HepG2 (cell line): ENCODE measurements at regions not wholly inside any gene's neighbourhood (a gene's known extent, or its start where the extent isn't known, plus 50 kb on each side); places are given as distances from the start of the nearest gene placed in this dataset.

Source experiments
- ATAC-seq: fragments of 200-7000 bp; cut with Tn5 transposase; 3 replicates; pipeline ENCODE4 v1.9.1; 2020; ENCODE audit warnings: mild to moderate bottlenecking, moderate library complexity
- BruUV-seq: library from RNA; stranded (reverse); fragments of 400-500 nt; replicated peaks from 2 replicates; lab custom pipeline; 2021; lab: Mats Ljungman, UMichigan
- CTCF ChIA-PET: fragments of 300-600 bp; formaldehyde crosslinking; extraction: SDS; loops from one replicate; lab custom pipeline; 2021; ENCODE audit warnings: low total read pairs, inconsistent platforms, low intra/inter-chr PET ratio; lab: Yijun Ruan, JAX
- POLR2A ChIA-PET: fragments of 350-600 bp; sonication (Branson Sonifier 250); formaldehyde crosslinking; loops from one replicate; lab custom pipeline; 2020; ENCODE audit warnings: antibody characterized with exemption, inconsistent platforms; lab: Yijun Ruan, JAX
- DNase-seq: peaks from one replicate; pipeline ENCODE4 v3.0.0-alpha.2; 2015; ENCODE audit warnings: low spot score
- FAIRE-seq: peaks from 3 replicates; lab custom pipeline; 2011; peaks lifted over from hg19 to GRCh38; lab: Jason Lieb, UNC
- H2AFZ ChIP-seq: one replicate; pipeline ENCODE4 v1.6.1; 2011; ENCODE audit warnings: low read length, inconsistent platforms
- H3K27ac ChIP-seq: fragments of 300-600 bp; 3 replicates; pipeline ENCODE4 v1.8.0; 2011; ENCODE audit warnings: mixed run types, mild to moderate bottlenecking, mixed read lengths, low read length, inconsistent platforms; ENCODE audit not compliant: insufficient read depth; ENCODE audit errors: extremely low read length
- H3K27me3 ChIP-seq, 2 experiments: fragments of 200-600 bp in 1 of 2; 2 replicates in 1 of 2; 3 replicates in 1 of 2; pipeline versions ENCODE4 v1.6.0 to v1.8.0; 2011; ENCODE audit warnings: low read length in 2 of 2, mild to moderate bottlenecking in 2 of 2, moderate library complexity in 2 of 2, inconsistent platforms in 1 of 2; ENCODE audit not compliant: insufficient read depth in 2 of 2, control insufficient read depth in 1 of 2
- H3K36me3 ChIP-seq, 2 experiments: fragments of 200-600 bp in 1 of 2; replicated peaks in 1 of 2; 2 replicates in 1 of 2; 3 replicates in 1 of 2; pipeline versions ENCODE4 v1.5.1 to v1.8.0; 2011; ENCODE audit warnings: low read length in 2 of 2, inconsistent platforms in 1 of 2; ENCODE audit not compliant: insufficient read depth in 2 of 2, control insufficient read depth in 1 of 2
- H3K4me1 ChIP-seq: 2 replicates; pipeline ENCODE4 v1.5.1; 2012; ENCODE audit warnings: low read length, inconsistent platforms; ENCODE audit not compliant: insufficient read depth
- H3K4me2 ChIP-seq: 2 replicates; pipeline ENCODE4 v1.6.0; 2011; ENCODE audit warnings: low read depth, low read length, inconsistent platforms
- H3K4me3 ChIP-seq, 3 experiments: fragments of 200-600 bp in 1 of 3; sonication (generic), shearing (Covaris generic) in 1 of 3; replicated peaks in 1 of 3; 2 replicates each; pipeline ENCODE4 v1.5.1; 2011 to 2016; ENCODE audit warnings: low read length in 3 of 3, inconsistent platforms in 2 of 3, low read depth in 2 of 3, mild to moderate bottlenecking in 2 of 3, control low read depth in 1 of 3, mixed read lengths in 1 of 3; ENCODE audit not compliant: insufficient read depth in 1 of 3
- H3K79me2 ChIP-seq: one replicate; pipeline ENCODE4 v1.6.1; 2011; ENCODE audit warnings: low read length, inconsistent platforms; ENCODE audit not compliant: insufficient read depth
- H3K9ac ChIP-seq: 2 replicates; pipeline ENCODE4 v1.6.0; 2011; ENCODE audit warnings: mild to moderate bottlenecking, low read depth, low read length, inconsistent platforms; ENCODE audit not compliant: insufficient read depth
- H3K9me3 ChIP-seq: 2 replicates; pipeline ENCODE4 v1.5.1; 2012; ENCODE audit warnings: mild to moderate bottlenecking, low read length
- H4K20me1 ChIP-seq: 2 replicates; pipeline ENCODE4 v1.6.0; 2011; ENCODE audit warnings: inconsistent platforms, mild to moderate bottlenecking, low read length, moderate library complexity; ENCODE audit not compliant: insufficient read depth
- ERF ChIP-seq: IDR thresholded peaks from 2 replicates; pipeline ENCODE4 v1.6.1; 2018; ENCODE audit warnings: missing biosample characterization, missing genetic modification reagents
- HNRNPLL ChIP-seq: fragments of 200-400 bp; formaldehyde crosslinking; IDR thresholded peaks from 2 replicates; pipeline ENCODE4 v1.6.1; 2017; ENCODE audit warnings: mild to moderate bottlenecking, low read depth, low read length; ENCODE audit not compliant: poor library complexity, severe bottlenecking
- KDM1A ChIP-seq: IDR thresholded peaks from 2 replicates; pipeline ENCODE4 v1.6.1; 2016; ENCODE audit warnings: missing compliant biosample characterization
- MTA1 ChIP-seq: sonication (generic); formaldehyde crosslinking; IDR thresholded peaks from 2 replicates; pipeline ENCODE4 v1.4.0; 2020; ENCODE audit warnings: missing genetic modification reagents, mild to moderate bottlenecking, borderline replicate concordance
- MYNN ChIP-seq: sonication (generic); formaldehyde crosslinking; IDR thresholded peaks from 2 replicates; pipeline ENCODE4 v1.4.0; 2020; ENCODE audit warnings: mild to moderate bottlenecking, low read depth, missing genetic modification reagents
- NR2F6 ChIP-seq, 2 experiments: IDR thresholded peaks; 2 replicates each; pipeline ENCODE4 v1.6.1; 2016; ENCODE audit warnings: antibody characterized with exemption in 1 of 2, mild to moderate bottlenecking in 1 of 2
- SIN3B ChIP-seq: fragments of 150-350 bp; IDR thresholded peaks from 2 replicates; pipeline ENCODE4 v1.6.1; 2014; ENCODE audit warnings: low read length
- SP140L ChIP-seq: sonication (generic); formaldehyde crosslinking; IDR thresholded peaks from 2 replicates; pipeline ENCODE4 v1.4.0; 2020; ENCODE audit warnings: missing genetic modification reagents, borderline replicate concordance
- USF2 ChIP-seq, 2 experiments: sonication (generic) in 1 of 2; formaldehyde crosslinking in 1 of 2; IDR thresholded peaks; 2 replicates each; pipeline versions ENCODE4 v1.5.1 to v1.6.1; 2011 to 2020; ENCODE audit warnings: borderline replicate concordance in 1 of 2, low read depth in 1 of 2, low read length in 1 of 2, mild to moderate bottlenecking in 1 of 2, missing genetic modification reagents in 1 of 2, moderate library complexity in 1 of 2
- ZNF562 ChIP-seq: sonication (generic); formaldehyde crosslinking; IDR thresholded peaks from 2 replicates; pipeline ENCODE4 v1.8.0; 2022; ENCODE audit warnings: missing genetic modification reagents, borderline replicate concordance
- ZNF644 ChIP-seq: IDR thresholded peaks from 2 replicates; pipeline ENCODE4 v1.6.1; 2016; ENCODE audit warnings: low read depth
- WGBS: methylation state at CpG from one replicate; pipeline ENCODE4 v1.1.6; 2017; ENCODE audit warnings: low lambda C conversion rate; 5-methylcytosine and 5-hydroxymethylcytosine counted together
- in situ Hi-C: cut with HindIII; loops from 2 replicates; pipeline ENCODE4 v1.10.0; 2017; ENCODE audit warnings: low pct_unique_long_range_greater_than_20kb; ENCODE audit not compliant: extremely low pct_ligation_motif_present
- intact Hi-C: fragments of 100-400 bp; cut with micrococcal nuclease; formaldehyde crosslinking; loops from one replicate; pipeline ENCODE4 v1.10.0; 2022; ENCODE audit not compliant: unreplicated experiment
- TF ChIP-seq, protein P1 (sequence below): sonication (generic); formaldehyde crosslinking; IDR thresholded peaks from 2 replicates; pipeline ENCODE4 v1.5.0; 2020; ENCODE audit warnings: missing genetic modification reagents
- TF ChIP-seq, protein P2 (sequence below): sonication (generic); formaldehyde crosslinking; IDR thresholded peaks from 2 replicates; pipeline ENCODE4 v1.4.0; 2020; ENCODE audit warnings: missing genetic modification reagents, borderline replicate concordance

- WGBS: 0% methylated on average over 1 of the region's 1 CpG
- H3K4me3 ChIP-seq: no peak overlapping the region
- no peak for ATAC-seq
- no peak overlapping the region for H2AFZ ChIP-seq
- H3K4me2 ChIP-seq: no peak overlapping the region
- H4K20me1 ChIP-seq: no peaks in the 10 kb centered on the region
- no peaks in the 10 kb centered on the region for H3K36me3 ChIP-seq
- no peak overlapping the region for H3K9ac ChIP-seq
- TF ChIP-seq KDM1A (CRISPR knock-in tag) (no peak), ERF (CRISPR knock-in tag) (no peak), ZNF562 (CRISPR knock-in tag) (no peak), HNRNPLL (no peak), SIN3B (no peak), MYNN (CRISPR knock-in tag) (no peak), USF2 (IDR thresholded peaks at IDR 0.05; ENCODE audit: low read depth, low read length) (no peak), USF2 (CRISPR knock-in tag; IDR thresholded peaks at IDR 0.05; ENCODE audit: borderline replicate concordance) (no peak), ZNF644 (CRISPR knock-in tag) (no peak), MTA1 (CRISPR knock-in tag) (no peak), SP140L (CRISPR knock-in tag) (no peak), NR2F6 (IDR thresholded peaks at IDR 0.05) (no peak), NR2F6 (CRISPR knock-in tag; IDR thresholded peaks at IDR 0.05) (no peak)
- TF ChIP-seq, protein P1, sequence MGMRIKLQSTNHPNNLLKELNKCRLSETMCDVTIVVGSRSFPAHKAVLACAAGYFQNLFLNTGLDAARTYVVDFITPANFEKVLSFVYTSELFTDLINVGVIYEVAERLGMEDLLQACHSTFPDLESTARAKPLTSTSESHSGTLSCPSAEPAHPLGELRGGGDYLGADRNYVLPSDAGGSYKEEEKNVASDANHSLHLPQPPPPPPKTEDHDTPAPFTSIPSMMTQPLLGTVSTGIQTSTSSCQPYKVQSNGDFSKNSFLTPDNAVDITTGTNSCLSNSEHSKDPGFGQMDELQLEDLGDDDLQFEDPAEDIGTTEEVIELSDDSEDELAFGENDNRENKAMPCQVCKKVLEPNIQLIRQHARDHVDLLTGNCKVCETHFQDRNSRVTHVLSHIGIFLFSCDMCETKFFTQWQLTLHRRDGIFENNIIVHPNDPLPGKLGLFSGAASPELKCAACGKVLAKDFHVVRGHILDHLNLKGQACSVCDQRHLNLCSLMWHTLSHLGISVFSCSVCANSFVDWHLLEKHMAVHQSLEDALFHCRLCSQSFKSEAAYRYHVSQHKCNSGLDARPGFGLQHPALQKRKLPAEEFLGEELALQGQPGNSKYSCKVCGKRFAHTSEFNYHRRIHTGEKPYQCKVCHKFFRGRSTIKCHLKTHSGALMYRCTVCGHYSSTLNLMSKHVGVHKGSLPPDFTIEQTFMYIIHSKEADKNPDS (CRISPR knock-in tag): no peak
- TF ChIP-seq, protein P2, sequence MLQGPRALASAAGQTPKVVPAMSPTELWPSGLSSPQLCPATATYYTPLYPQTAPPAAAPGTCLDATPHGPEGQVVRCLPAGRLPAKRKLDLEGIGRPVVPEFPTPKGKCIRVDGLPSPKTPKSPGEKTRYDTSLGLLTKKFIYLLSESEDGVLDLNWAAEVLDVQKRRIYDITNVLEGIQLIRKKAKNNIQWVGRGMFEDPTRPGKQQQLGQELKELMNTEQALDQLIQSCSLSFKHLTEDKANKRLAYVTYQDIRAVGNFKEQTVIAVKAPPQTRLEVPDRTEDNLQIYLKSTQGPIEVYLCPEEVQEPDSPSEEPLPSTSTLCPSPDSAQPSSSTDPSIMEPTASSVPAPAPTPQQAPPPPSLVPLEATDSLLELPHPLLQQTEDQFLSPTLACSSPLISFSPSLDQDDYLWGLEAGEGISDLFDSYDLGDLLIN (CRISPR knock-in tag): no peak
- CTCF ChIA-PET: no interaction called here
- no peaks in the 10 kb centered on the region for H3K79me2 ChIP-seq
- no peak for FAIRE-seq
- POLR2A ChIA-PET: no interaction called here
- H3K9me3 ChIP-seq: peaks cover 12% of the 10 kb centered on the region; the same call in 1 of the 2 replicates
- H3K27me3 ChIP-seq: no peaks in the 10 kb centered on the region
- in situ Hi-C loops: loop anchor here (25.0 kb wide), 1 partner anchor 430 kb away; no protein-coding TSS in a partner anchor
- no peak for DNase-seq
- BruUV-seq: no TSS peak
- H3K4me1 ChIP-seq: no peaks in the 10 kb centered on the region
- H3K27ac ChIP-seq: no peak overlapping the region
- intact Hi-C loops: no loop called here
These were observed 155.6 kb upstream of the KCNH8 start for GRCh38 chr3:18992709-18993108.
